ES-I3 (cell line): ENCODE measurements at regions not wholly inside any gene's neighbourhood (a gene's known extent, or its start where the extent isn't known, plus 50 kb on each side); places are given as distances from the start of the nearest gene placed in this dataset.
A peak's percentile ranks its signal among the peaks of the same experiment; 100 is the strongest.
"Not testable (repeated sequence)": the region's sequence is repeated elsewhere in the genome, so short reads cannot be mapped to it uniquely, and the experiment has no call there.

Experiments used
- H3K36me3 ChIP-seq: 2 replicates; pipeline ENCODE4 v1.6.1; 2013; ENCODE audit warnings: mild to moderate bottlenecking, low read length, control low read depth, moderate library complexity; ENCODE audit not compliant: insufficient read depth
- H3K4me1 ChIP-seq: 2 replicates; pipeline ENCODE4 v1.6.1; 2013; ENCODE audit warnings: mild to moderate bottlenecking, control low read depth, low read length; ENCODE audit not compliant: insufficient read depth
- H3K9ac ChIP-seq: 2 replicates; pipeline ENCODE4 v1.6.1; 2013; ENCODE audit warnings: low read depth, mild to moderate bottlenecking, low read length, moderate library complexity
- H3K9me3 ChIP-seq: 2 replicates; pipeline ENCODE4 v1.6.1; 2013; ENCODE audit warnings: mild to moderate bottlenecking, low read length, moderate library complexity; ENCODE audit not compliant: control insufficient read depth, insufficient read depth

DNA sequence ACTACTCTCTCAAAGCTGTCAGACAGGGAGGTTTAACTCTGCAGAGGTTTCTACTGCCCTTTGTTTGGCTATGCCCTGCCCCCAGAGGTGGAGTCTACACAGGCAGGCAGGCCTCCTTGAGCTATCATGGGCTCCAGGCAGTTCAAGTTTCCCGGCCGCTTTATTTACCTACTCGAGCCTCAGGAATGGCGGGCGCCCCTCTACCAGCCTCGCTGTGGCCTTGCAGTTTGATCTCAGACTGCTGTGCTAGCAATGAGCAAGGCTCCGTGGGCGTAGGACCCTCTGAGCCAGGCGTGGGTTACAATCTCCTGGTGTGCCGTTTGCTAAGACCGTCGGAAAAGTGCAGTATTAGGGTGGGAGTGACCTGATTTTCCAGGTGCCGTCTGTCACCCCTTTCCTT, 124.3 kb downstream of the PTCHD1 start:
- H3K9me3 ChIP-seq = peaks cover 12% of the 10 kb centered on the region; the same call in 1 of the 2 replicates
- H3K36me3 ChIP-seq, H3K9ac ChIP-seq, H3K4me1 ChIP-seq: not testable (repeated sequence)

DNA sequence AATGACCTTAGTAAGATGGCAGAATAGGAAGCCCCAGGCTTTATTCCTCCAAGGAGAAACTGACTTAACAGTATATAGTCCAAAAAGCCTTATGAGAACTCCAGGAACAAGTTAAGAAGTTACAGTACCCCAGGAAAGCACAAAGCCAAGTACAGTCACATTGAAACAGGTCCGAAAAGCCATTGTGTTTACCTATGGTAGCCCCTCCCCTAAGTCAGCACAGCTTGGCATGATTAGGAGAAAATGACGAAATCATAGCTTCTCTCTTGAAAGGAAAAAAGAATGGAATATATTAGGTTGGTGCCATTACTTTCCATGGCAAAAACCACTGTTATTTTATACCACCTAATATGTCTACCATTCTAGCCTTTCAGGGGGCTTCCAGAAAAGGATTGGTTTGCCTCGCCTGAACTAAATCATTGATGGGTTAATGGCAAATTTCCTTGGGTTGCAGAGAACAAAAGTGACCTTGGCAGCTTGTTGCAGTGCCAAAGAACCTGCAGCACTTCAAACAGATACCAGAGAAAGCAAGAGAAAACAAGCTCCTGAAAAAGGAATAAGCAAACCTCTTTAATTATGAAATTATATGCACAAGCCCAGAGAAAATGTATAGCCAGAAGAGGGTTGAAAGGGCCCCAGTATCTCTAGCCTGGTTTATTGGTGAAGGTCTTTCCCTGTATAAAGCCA, 130.6 kb downstream of the PTCHD1 start:
- Histone ChIP-seq H3K4me1 (no peaks in the 10 kb centered on the region), H3K9ac (no peak overlapping the region), H3K9me3 (peaks cover 17% of the 10 kb centered on the region; the same call in 1 of the 2 replicates), H3K36me3 (no peaks in the 10 kb centered on the region)

DNA sequence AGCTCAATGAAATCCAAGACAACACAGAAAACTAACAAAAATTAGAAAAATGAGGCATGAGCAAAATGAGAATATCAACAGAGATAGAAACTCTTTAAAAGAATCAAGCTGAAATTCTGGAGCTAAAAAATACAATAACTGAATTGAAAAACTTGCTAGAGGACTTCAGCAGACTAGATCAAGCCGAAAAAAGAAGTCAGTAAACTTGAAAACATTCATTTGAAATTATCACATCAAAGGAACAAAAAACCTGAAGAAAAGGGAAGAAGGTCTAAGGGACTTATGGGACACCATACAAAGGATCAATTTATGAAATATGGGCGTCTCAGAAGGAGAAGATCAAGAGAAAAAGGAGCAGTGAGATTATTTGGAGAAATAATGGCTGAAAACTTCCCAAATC, 131.3 kb downstream of the PTCHD1 start:
- H3K36me3 ChIP-seq = no peaks in the 10 kb centered on the region
- H3K9me3 ChIP-seq = peaks cover 16% of the 10 kb centered on the region; the same call in 1 of the 2 replicates
- H3K9ac ChIP-seq = no peak overlapping the region
- H3K4me1 ChIP-seq = no peaks in the 10 kb centered on the region

DNA sequence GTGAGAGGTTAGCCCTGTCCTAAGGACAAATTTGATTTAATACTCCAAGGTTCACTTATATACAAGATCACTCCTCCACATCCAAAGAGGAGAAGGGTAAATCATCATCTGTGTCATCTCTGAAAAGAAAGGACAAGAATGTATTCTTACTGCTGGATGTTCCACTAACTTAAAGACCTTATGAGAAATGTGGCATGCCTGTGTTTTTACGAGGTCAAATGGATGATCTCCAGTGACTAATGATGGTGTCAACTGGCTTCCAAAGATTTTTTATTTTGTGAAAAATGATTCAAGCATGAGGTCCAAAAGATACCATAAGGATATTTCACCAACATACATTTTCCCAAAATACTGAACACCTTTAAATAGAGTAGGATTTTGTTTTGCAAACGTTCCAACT, 143.4 kb downstream of the PTCHD1 start:
- Histone ChIP-seq H3K4me1 (no peaks in the 10 kb centered on the region), H3K9me3 (no peaks in the 10 kb centered on the region), H3K9ac (no peak overlapping the region), H3K36me3 (no peaks in the 10 kb centered on the region)

DNA sequence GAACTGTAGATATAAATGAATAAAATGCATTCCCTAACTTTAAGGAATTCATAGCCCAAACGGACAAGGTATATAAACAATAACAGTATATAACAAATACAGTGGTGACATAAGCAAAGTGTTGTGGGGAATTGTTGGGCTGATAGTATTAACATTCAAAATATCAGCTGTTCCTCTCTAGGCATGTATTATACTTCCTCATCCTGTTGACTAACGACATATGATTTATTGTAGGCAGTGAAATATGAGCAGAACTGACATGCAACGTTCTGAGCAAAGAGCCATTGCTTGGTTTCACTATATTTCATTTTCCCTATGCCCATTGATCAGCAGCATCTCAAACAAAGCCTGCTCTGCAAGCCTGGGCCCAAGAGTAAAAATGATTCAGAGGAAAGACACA, 143.9 kb downstream of the PTCHD1 start:
- Histone ChIP-seq H3K36me3 (no peaks in the 10 kb centered on the region), H3K9me3 (no peaks in the 10 kb centered on the region), H3K4me1 (no peaks in the 10 kb centered on the region), H3K9ac (no peak overlapping the region)

DNA sequence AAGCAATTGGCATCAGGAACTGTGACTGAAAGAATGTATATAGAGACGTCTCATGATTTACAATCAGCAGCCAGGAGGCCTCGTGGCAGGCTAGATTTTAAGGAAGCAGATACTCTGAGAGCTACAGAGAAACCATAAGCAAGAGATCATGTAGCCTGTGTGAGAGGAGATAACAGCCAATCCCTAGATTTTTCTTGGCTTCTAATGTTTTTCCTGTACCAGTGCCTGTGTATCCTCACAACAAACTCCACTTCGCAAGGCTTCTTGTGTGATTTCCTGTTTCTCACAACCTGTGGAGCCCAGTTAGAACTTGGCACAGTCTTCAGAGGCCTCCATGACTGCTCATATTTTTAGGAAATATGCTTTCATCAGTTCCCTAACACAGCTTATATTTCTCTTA, 147.9 kb downstream of the PTCHD1 start:
- no peaks in the 10 kb centered on the region for H3K36me3 ChIP-seq
- peaks cover 5% of the 10 kb centered on the region for H3K9me3 ChIP-seq
- no peak overlapping the region for H3K9ac ChIP-seq
- no peaks in the 10 kb centered on the region for H3K4me1 ChIP-seq

DNA sequence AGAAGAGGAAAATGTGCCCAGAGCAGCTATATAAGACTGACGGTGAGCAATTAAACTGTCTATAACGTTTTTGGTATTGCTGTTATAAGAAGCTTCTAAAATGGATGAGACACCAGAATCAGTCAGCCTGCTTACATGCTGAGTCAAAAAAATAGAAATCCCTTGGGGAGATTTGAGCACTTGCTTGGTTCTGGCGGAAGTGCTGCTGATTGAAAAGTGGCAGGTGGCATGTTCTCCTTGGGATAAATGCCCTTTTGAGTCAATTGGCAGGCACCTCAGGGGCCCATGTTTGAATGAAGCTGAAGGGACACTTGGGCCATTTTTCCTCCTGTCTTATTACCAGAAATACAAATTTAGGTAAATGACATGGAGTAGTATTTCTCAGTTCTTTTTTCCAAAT, 148.7 kb downstream of the PTCHD1 start:
- Histone ChIP-seq H3K9ac (no peak overlapping the region), H3K4me1 (no peaks in the 10 kb centered on the region), H3K9me3 (peaks cover 5% of the 10 kb centered on the region), H3K36me3 (no peaks in the 10 kb centered on the region)

DNA sequence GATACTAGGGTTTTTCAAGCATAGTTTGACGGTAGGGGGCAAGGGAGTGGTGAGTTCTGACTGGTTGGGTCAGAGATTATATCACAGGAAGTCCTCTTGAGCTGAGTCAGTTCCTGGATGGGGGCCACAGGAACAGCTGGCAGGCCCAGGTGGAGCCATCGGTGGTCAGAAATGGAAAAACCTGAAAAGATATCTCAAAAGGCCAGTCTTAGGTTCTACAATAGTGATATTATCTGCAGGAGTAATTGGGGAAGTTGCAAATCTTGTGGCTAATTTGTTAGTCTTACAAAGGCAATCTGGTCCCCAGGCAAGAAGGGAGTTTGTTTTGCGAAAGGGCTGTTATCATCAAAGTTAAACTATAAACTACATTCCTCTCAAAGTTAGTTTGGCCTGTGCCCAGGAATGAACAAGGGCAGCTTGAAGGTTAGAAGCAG, 159.3 kb downstream of the PTCHD1 start:
- Histone ChIP-seq H3K4me1 (peaks cover 11% of the 10 kb centered on the region; the same call in 1 of the 2 replicates), H3K36me3 (no peaks in the 10 kb centered on the region), H3K9ac (no peak overlapping the region), H3K9me3 (no peaks in the 10 kb centered on the region)

DNA sequence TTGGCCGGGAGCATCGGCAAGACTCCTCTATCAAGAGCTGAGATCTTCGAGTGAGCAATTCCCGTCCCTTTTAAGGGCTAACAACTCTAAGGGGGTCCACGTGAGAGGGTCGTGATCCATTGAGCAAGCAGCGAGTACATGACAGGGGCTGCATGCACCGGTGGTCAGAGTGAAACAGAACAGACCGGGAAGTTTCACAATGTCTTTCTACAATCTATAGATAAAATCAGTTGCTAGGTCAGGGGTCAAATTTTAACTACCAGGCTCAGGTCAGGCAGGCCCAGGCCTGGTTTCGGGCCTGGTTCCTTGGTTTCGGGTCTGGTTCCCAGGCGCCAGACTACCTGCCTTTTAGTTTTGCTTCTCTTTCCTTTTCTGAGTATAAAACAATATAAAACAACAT, 160.1 kb downstream of the PTCHD1 start:
- peaks cover 11% of the 10 kb centered on the region; the same call in 1 of the 2 replicates for H3K4me1 ChIP-seq
- H3K36me3 ChIP-seq = no peaks in the 10 kb centered on the region
- no peaks in the 10 kb centered on the region for H3K9me3 ChIP-seq
- H3K9ac ChIP-seq = no peak overlapping the region

DNA sequence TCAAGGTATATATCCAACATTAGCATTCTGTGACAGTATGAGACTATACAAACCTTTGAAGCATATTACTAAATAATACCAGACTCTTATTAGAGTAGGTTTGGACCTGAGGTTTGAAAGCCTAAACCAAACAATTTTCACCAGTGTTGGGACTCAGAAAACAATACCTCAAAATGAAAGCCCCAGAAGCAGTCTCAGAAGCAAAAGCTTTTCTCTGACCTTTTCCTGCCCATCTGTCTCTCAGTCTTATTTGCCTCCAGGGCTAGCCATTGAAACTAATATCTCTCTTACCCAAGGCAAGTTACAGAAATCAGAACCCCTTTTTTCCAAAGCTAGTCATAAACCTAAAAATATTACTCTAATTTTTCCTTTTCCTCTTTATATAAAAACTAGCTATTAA, 163.3 kb downstream of the PTCHD1 start:
- Histone ChIP-seq H3K36me3 (no peaks in the 10 kb centered on the region), H3K9ac (no peak overlapping the region), H3K4me1 (peaks cover 4% of the 10 kb centered on the region; the same call in 1 of the 2 replicates), H3K9me3 (no peaks in the 10 kb centered on the region)

DNA sequence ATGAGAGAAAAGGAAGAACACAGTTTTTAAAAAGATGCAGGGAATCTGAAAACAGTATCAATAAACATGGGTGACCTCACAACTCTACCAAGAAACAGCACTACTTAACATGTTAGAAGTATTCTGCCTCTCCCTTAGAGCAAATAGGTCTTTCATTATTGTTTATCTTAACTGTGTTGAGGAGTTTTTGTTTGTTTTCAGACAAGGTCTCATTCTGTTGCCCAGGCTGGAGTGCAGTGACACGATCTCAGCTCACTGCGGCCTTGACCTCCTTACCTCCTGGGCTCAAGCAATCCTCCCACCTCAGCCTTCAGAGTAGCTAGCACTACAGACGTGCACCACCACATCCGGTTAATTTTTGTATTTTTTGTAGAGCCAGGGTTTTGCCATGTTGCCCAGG, 165.3 kb upstream of the PRDX4 start:
- H3K9ac ChIP-seq = no peak overlapping the region
- peaks cover 32% of the 10 kb centered on the region for H3K4me1 ChIP-seq
- H3K9me3 ChIP-seq = no peaks in the 10 kb centered on the region
- no peaks in the 10 kb centered on the region for H3K36me3 ChIP-seq

DNA sequence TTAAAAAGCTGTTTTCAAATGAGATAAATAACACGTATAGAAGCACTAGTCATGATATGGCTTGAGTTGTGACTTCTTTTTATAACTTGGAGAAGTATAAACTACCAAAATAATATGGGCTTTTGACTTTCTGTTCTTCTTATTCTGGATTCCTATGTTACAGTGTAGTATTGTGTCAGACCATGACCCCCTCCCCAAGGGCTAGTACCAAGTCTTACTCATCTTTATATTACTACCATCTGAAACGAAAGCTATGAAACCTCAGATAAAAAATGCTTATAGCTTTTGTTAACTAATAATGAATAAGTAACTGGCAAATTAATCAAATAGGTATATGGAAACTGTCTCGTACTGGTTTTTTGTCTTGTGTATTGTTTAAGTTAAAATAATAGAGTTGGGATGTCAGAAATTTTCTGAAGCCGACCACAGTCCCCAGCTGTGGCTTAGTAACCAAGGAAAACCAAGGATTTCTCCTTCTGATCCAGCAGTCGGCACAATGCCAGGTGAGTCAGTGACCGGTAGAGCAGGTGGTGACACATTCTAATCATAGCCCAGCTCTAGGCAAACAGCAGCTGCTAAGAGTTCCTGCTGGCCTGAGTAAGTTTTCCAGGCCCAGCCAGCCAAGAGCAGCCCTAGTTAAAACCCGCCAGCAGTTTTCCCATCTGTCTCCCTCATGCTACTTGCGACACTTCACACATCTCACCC, 163.3 kb upstream of the PRDX4 start:
- Histone ChIP-seq H3K36me3 (no peaks in the 10 kb centered on the region), H3K9ac (no peak overlapping the region), H3K9me3 (no peaks in the 10 kb centered on the region), H3K4me1 (peaks cover 52% of the 10 kb centered on the region)

DNA sequence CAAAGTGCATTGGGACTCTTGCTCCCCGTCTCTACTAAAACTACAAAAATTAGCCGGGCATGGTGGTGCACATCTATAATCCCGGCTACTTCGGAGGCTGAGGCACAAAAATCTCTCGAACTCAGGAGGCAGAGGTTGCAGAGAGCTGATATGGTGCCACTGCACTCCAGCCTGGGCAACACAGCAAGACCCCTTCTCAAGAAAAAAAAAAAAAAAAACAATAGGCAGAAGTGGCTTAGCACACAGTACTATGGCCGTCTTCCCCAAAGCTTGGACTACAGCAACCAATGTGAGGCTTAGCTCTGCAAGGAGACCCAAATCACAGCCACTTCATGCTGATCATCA, 162.8 kb upstream of the PRDX4 start:
- Histone ChIP-seq H3K36me3 (no peaks in the 10 kb centered on the region), H3K9ac (no peak overlapping the region), H3K9me3 (no peaks in the 10 kb centered on the region), H3K4me1 (peaks cover 54% of the 10 kb centered on the region)

DNA sequence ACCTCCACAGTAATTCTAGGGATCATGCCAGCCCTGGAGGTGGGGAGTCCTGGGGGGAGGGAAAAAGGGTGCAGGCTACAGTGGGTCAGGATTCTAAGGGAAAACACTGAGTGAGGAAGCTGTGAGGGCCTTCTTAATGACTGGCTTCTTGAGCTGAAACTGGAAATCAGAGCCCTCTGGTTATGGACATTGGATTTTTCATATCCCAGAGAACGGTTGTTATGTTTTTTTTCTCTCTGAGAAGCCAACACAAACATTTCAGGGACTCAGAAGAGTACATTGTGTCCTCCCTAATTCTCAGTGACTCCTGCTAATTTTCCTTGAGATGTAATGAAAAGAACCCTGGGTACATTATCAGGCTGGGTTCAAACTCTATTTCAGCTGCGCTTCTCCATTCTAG, 162.4 kb upstream of the PRDX4 start:
- Histone ChIP-seq H3K9ac (peak overlapping the region; percentile 4; the same call in 1 of the 2 replicates), H3K36me3 (no peaks in the 10 kb centered on the region), H3K4me1 (peaks cover 58% of the 10 kb centered on the region), H3K9me3 (no peaks in the 10 kb centered on the region)
